ENCODE measurements at regions not wholly inside any gene's neighbourhood (a gene's known extent, or its start where the extent isn't known, plus 50 kb on each side); places are given as distances from the start of the nearest gene placed in this dataset.

DNA sequence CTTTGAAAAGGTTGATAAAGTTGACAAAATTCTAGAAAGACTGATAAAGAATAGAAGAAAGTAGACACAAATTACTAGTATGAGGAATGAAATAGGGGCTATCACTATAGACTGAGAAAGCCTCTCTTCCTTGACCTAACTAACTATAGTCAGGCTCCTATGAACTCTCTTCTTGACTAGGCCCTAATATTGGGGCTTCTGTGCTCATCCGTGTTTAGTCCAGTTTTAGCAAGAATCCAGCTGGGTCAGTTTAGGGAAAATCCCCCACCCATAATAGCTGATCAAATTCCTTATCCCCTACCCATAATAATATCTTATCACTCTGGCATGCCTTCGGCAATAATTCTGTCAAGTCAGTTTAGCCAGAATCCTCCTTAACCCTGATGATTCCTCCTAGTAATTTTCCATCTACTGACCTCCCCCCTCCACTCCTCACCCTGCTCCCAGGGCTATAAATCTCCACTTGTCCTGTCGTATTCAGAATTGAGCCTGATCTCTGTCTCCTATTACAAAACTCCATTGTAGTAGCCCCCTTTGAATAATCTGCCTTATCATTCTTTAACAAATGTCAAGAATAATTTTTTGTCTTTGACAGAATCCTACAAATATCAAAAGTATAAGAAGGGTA is 138.1 kb downstream of the TFAP2A start:
- H3K27ac ChIP-seq = no peak overlapping the region
- ATAC-seq (no peak), DNase-seq (no peak)
- TF ChIP-seq, protein P1, sequence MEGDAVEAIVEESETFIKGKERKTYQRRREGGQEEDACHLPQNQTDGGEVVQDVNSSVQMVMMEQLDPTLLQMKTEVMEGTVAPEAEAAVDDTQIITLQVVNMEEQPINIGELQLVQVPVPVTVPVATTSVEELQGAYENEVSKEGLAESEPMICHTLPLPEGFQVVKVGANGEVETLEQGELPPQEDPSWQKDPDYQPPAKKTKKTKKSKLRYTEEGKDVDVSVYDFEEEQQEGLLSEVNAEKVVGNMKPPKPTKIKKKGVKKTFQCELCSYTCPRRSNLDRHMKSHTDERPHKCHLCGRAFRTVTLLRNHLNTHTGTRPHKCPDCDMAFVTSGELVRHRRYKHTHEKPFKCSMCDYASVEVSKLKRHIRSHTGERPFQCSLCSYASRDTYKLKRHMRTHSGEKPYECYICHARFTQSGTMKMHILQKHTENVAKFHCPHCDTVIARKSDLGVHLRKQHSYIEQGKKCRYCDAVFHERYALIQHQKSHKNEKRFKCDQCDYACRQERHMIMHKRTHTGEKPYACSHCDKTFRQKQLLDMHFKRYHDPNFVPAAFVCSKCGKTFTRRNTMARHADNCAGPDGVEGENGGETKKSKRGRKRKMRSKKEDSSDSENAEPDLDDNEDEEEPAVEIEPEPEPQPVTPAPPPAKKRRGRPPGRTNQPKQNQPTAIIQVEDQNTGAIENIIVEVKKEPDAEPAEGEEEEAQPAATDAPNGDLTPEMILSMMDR (IDR thresholded peaks at IDR 0.05) = no peak
- intact Hi-C loops (cut with DNase I) = no loop called here
- no peaks in the 10 kb centered on the region for H3K36me3 ChIP-seq
- H3K4me3 ChIP-seq = no peak overlapping the region
- H3K27me3 ChIP-seq (ENCODE audit: low read depth) = no peaks in the 10 kb centered on the region
- H3K4me1 ChIP-seq = no peaks in the 10 kb centered on the region
- no peaks in the 10 kb centered on the region for H3K9me3 ChIP-seq

DNA sequence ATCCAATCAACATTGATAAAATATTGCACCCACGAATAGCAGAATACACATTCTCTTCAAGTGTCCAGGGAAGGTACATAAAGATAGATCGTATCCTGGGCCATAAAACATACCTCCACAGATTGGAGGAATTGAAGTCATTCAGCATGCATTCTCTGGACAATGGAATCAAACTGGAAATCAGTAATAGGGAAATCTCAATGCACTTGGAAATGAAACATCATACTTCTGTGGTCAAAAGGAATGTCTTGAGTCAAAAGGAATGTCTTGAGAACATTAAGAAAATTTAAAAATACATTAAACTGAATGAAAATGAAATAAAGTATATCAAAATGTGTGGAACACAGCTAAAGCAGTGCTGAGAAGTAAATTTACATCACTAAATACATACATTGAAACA is 138.8 kb downstream of the TFAP2A start:
- H3K27ac ChIP-seq = no peak overlapping the region
- H3K9me3 ChIP-seq = no peaks in the 10 kb centered on the region
- TF ChIP-seq, protein P1 (IDR thresholded peaks at IDR 0.05) = no peak
- H3K36me3 ChIP-seq = no peaks in the 10 kb centered on the region
- intact Hi-C loops (cut with DNase I) = no loop called here
- DNase-seq (no peak), ATAC-seq (no peak)
- H3K4me3 ChIP-seq = no peak overlapping the region
- H3K4me1 ChIP-seq = no peaks in the 10 kb centered on the region
- H3K27me3 ChIP-seq (ENCODE audit: low read depth) = no peaks in the 10 kb centered on the region

DNA sequence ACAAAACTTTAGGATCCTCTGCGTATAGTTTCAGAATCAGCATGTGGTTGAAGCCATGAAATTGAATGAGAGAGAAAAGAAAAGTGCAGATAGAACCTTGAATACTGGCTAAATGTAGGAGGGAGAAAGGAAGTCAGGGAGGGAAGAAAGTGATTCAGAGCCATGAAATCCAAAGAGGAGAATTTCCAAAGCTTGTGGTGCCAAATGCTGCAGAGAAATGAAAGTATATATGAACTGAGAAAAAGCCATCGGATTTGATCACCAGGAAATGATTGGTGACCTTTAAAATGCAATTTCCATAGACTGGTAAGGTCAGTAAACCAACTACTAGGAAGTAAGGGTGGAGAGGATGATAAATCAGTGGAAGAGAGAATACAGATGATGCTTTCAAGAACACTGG is 142.3 kb downstream of the TFAP2A start:
- no peak for ATAC-seq
- DNase-seq = no peak
- no peaks in the 10 kb centered on the region for H3K4me1 ChIP-seq
- TF ChIP-seq, protein P1 (IDR thresholded peaks at IDR 0.05) = no peak
- H3K36me3 ChIP-seq = no peaks in the 10 kb centered on the region
- H3K9me3 ChIP-seq = no peaks in the 10 kb centered on the region
- intact Hi-C loops (cut with DNase I) = no loop called here
- no peak overlapping the region for H3K27ac ChIP-seq
- no peak overlapping the region for H3K4me3 ChIP-seq
- peaks cover 6% of the 10 kb centered on the region for H3K27me3 ChIP-seq (ENCODE audit: low read depth)

DNA sequence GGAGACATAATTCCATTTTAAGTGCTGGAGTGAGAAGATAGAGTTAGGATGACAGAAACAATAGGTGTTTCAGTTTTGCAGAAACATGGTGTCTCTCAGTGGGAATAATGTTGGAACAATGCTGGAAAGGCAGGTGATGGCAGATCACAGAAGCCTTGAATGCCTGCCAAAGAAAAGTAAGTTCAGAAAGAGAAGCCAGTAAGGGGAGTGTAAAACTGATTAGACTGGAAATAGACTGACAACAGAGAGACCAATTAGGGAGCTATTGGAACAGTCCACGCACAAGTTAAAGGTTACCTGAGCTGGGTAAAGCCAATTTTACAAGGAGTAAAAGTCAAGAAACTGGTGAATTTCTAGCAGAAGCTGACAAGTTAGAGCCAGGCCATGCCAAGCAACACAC is 142.9 kb downstream of the TFAP2A start:
- intact Hi-C loops (cut with DNase I) = no loop called here
- no peak overlapping the region for H3K4me3 ChIP-seq
- no peak for ATAC-seq

DNA sequence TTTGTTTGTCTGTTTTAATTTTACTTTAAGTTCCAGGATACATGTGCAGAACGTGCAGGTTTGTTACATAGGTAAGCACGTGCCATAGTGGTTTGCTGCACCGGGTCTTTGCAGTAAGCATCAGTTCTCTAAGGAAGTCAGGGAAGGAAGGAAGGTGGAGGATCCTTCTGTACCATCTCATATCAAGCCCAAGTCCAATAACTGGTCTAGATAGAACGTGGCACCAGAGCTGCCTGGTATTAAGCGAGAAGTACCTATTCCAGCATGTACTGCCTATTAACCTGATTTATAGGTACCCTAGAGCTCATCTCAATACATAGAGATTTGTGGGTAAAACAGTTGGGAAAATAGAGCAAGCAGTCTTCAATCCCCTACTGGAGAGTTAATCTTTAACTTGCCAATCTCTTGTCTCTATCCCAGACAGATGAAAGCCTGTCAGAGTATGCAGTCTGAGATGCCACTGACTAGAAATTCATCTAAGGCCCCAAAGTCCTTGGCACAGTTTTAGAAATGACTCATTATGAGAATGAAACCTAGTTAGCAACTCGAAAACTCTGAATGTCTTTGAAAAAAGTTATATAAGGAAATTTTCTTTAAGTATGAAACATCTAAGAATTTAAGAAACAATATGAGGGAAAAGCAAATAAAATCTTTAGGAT is 144.9 kb downstream of the TFAP2A start:
- H3K9me3 ChIP-seq = no peaks in the 10 kb centered on the region
- intact Hi-C loops (cut with DNase I) = no loop called here

More for the DNA sequence above, 142.9 kb downstream of the TFAP2A start:
- peaks cover 6% of the 10 kb centered on the region for H3K27me3 ChIP-seq (ENCODE audit: low read depth)
- no peak overlapping the region for H3K27ac ChIP-seq
- H3K4me1 ChIP-seq = no peaks in the 10 kb centered on the region
- TF ChIP-seq, protein P1 (IDR thresholded peaks at IDR 0.05) = no peak
- DNase-seq = no peak
- H3K9me3 ChIP-seq = no peaks in the 10 kb centered on the region
- H3K36me3 ChIP-seq = no peaks in the 10 kb centered on the region

More for the DNA sequence above, 144.9 kb downstream of the TFAP2A start:
- ATAC-seq = no peak
- TF ChIP-seq, protein P1 (IDR thresholded peaks at IDR 0.05) = no peak
- no peak overlapping the region for H3K27ac ChIP-seq
- no peak for DNase-seq
- no peaks in the 10 kb centered on the region for H3K4me1 ChIP-seq
- H3K36me3 ChIP-seq = no peaks in the 10 kb centered on the region
- peaks cover 6% of the 10 kb centered on the region for H3K27me3 ChIP-seq (ENCODE audit: low read depth)
- H3K4me3 ChIP-seq = no peak overlapping the region

All from lower lobe of right lung (tissue), 2 donors.